ENCODE measurements at regions not wholly inside any gene's neighbourhood (a gene's known extent, or its start where the extent isn't known, plus 50 kb on each side); places are given as distances from the start of the nearest gene placed in this dataset.

GRCh38 chr4:34182306-34182705 is 2062.0 kb downstream of the ARAP2 start:
- BruUV-seq (replicated peaks): no TSS peak
- Histone ChIP-seq H3K36me3 (ENCODE audit: control insufficient read depth, insufficient read depth, low read length) (no peaks in the 10 kb centered on the region), H3K4me3 (ENCODE audit: low read depth in 2 of 2, low read length in 2 of 2) (no peak overlapping the region), H3K9me3 (ENCODE audit: control insufficient read depth, insufficient read depth, low read depth, low read length) (no peaks in the 10 kb centered on the region), H3K4me1 (ENCODE audit: control insufficient read depth, insufficient read depth, low read length) (no peaks in the 10 kb centered on the region), H3K27me3 (ENCODE audit: control insufficient read depth, insufficient read depth, low read length) (no peaks in the 10 kb centered on the region), H3K27ac (ENCODE audit: low read length) (no peak overlapping the region)
- TF ChIP-seq REST (IDR thresholded peaks at IDR 0.05; ENCODE audit: insufficient read depth in 1 of 2, low read depth in 2 of 2, low read length in 1 of 2): no peak
- CTCF ChIA-PET: interaction anchor here (0.7 kb wide), 1 partner anchor 771 kb away, joined by 3 read pairs; no protein-coding TSS in a partner anchor
- intact Hi-C loops (cut with micrococcal nuclease; ENCODE audit: unreplicated experiment): no loop called here
- POLR2A ChIA-PET: no interaction called here
- DNase-seq (ENCODE audit: low read depth, low spot score): no peak
- ATAC-seq: no peak
- in situ Hi-C loops (cut with HindIII; ENCODE audit: low pct_unique_long_range_greater_than_20kb, low sequenced_read_pairs): no loop called here

GRCh38 chr4:34183926-34184325 is 2060.4 kb downstream of the ARAP2 start:
- in situ Hi-C loops (cut with HindIII; ENCODE audit: low pct_unique_long_range_greater_than_20kb, low sequenced_read_pairs) (no loop called here), intact Hi-C loops (cut with micrococcal nuclease; ENCODE audit: unreplicated experiment) (no loop called here)
- no peak for ATAC-seq
- H3K4me3 ChIP-seq (ENCODE audit: low read depth in 2 of 2, low read length in 2 of 2): no peak overlapping the region
- no peaks in the 10 kb centered on the region for H3K27me3 ChIP-seq (ENCODE audit: control insufficient read depth, insufficient read depth, low read length)
- POLR2A ChIA-PET: no interaction called here
- H3K4me1 ChIP-seq (ENCODE audit: control insufficient read depth, insufficient read depth, low read length): no peaks in the 10 kb centered on the region
- TF ChIP-seq REST (IDR thresholded peaks at IDR 0.05; ENCODE audit: insufficient read depth in 1 of 2, low read depth in 2 of 2, low read length in 1 of 2) (no peak), CTCF (IDR thresholded peaks at IDR 0.05) (no peak), TCF7L2 (IDR thresholded peaks at IDR 0.05; ENCODE audit: low read depth, low read length) (no peak), SIN3A (IDR thresholded peaks at IDR 0.05; ENCODE audit: borderline replicate concordance, insufficient read depth, low read depth, low read length) (no peak), POLR2AphosphoS5 (IDR thresholded peaks at IDR 0.05; ENCODE audit: low read depth, low read length) (no peak)
- H3K9me3 ChIP-seq (ENCODE audit: control insufficient read depth, insufficient read depth, low read depth, low read length): no peaks in the 10 kb centered on the region
- CTCF ChIA-PET: no interaction called here
- no peaks in the 10 kb centered on the region for H3K36me3 ChIP-seq (ENCODE audit: control insufficient read depth, insufficient read depth, low read length)
- no peak overlapping the region for H3K27ac ChIP-seq (ENCODE audit: low read length)
- DNase-seq (ENCODE audit: low read depth, low spot score): no peak
- BruUV-seq (replicated peaks): no TSS peak

Data from Panc1 (cell line).